ENCODE measurements at regions not wholly inside any gene's neighbourhood (a gene's known extent, or its start where the extent isn't known, plus 50 kb on each side); places are given as distances from the start of the nearest gene placed in this dataset.

DNA sequence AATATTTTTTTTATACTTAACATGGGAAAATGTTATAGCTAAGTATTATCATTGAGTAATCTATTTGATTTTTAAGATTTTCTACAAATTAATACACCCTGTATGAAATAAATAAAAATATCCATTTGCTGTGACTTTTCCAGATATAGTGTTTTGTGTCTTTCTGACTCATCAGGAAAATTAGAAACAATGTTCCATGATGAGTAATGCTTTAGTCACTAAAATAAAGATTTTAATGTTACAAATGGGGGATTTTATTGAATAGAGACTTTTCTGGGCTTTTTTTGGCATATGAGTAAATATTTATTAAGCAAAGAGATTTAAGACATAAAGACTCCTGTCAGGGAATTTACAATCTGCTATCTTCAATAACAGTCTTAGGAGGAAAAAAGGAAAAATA lies 279.2 kb upstream of the NOCT start:
- Mint-ChIP-seq H3K27me3 (ENCODE audit: unreplicated experiment) (no peaks in the 10 kb centered on the region), H3K9me3 (ENCODE audit: unreplicated experiment) (peaks cover 4% of the 10 kb centered on the region), H3K4me1 (ENCODE audit: low read depth, unreplicated experiment) (no peaks in the 10 kb centered on the region), H3K27ac (ENCODE audit: unreplicated experiment) (no peak overlapping the region), H3K4me3 (ENCODE audit: unreplicated experiment) (no peak overlapping the region), H3K36me3 (ENCODE audit: unreplicated experiment) (peaks cover 13% of the 10 kb centered on the region)
- no peak for DNase-seq
- TF ChIP-seq, protein P1, sequence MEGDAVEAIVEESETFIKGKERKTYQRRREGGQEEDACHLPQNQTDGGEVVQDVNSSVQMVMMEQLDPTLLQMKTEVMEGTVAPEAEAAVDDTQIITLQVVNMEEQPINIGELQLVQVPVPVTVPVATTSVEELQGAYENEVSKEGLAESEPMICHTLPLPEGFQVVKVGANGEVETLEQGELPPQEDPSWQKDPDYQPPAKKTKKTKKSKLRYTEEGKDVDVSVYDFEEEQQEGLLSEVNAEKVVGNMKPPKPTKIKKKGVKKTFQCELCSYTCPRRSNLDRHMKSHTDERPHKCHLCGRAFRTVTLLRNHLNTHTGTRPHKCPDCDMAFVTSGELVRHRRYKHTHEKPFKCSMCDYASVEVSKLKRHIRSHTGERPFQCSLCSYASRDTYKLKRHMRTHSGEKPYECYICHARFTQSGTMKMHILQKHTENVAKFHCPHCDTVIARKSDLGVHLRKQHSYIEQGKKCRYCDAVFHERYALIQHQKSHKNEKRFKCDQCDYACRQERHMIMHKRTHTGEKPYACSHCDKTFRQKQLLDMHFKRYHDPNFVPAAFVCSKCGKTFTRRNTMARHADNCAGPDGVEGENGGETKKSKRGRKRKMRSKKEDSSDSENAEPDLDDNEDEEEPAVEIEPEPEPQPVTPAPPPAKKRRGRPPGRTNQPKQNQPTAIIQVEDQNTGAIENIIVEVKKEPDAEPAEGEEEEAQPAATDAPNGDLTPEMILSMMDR (IDR thresholded peaks at IDR 0.05; ENCODE audit: partially characterized antibody, unreplicated experiment) = no peak

GRCh38 chr4:138734746-138735145 lies 280.8 kb upstream of the NOCT start:
- H3K36me3 Mint-ChIP-seq (ENCODE audit: unreplicated experiment) = peaks cover 6% of the 10 kb centered on the region
- no peaks in the 10 kb centered on the region for H3K27me3 Mint-ChIP-seq (ENCODE audit: unreplicated experiment)
- no peak for DNase-seq
- H3K4me3 Mint-ChIP-seq (ENCODE audit: unreplicated experiment) = no peak overlapping the region
- peaks cover 1% of the 10 kb centered on the region for H3K9me3 Mint-ChIP-seq (ENCODE audit: unreplicated experiment)
- TF ChIP-seq, protein P1 (IDR thresholded peaks at IDR 0.05; ENCODE audit: partially characterized antibody, unreplicated experiment) = no peak
- H3K4me1 Mint-ChIP-seq (ENCODE audit: low read depth, unreplicated experiment) = no peaks in the 10 kb centered on the region
- H3K27ac Mint-ChIP-seq (ENCODE audit: unreplicated experiment) = no peak overlapping the region

- H3K27me3 Mint-ChIP-seq (ENCODE audit: unreplicated experiment) = peaks cover 3% of the 10 kb centered on the region
- H3K4me1 Mint-ChIP-seq (ENCODE audit: low read depth, unreplicated experiment) = peaks cover 19% of the 10 kb centered on the region
- no peaks in the 10 kb centered on the region for H3K36me3 Mint-ChIP-seq (ENCODE audit: unreplicated experiment)
- no peaks in the 10 kb centered on the region for H3K9me3 Mint-ChIP-seq (ENCODE audit: unreplicated experiment)
- H3K4me3 Mint-ChIP-seq (ENCODE audit: unreplicated experiment) = no peak overlapping the region
- DNase-seq = no peak
- TF ChIP-seq, protein P1 (IDR thresholded peaks at IDR 0.05; ENCODE audit: partially characterized antibody, unreplicated experiment) = no peak
- peak overlapping the region; percentile 36 for H3K27ac Mint-ChIP-seq (ENCODE audit: unreplicated experiment)
These were observed 287.0 kb upstream of the NOCT start for GRCh38 chr4:138728566-138728965.

- Mint-ChIP-seq H3K27ac (ENCODE audit: unreplicated experiment) (no peak overlapping the region), H3K27me3 (ENCODE audit: unreplicated experiment) (peaks cover 3% of the 10 kb centered on the region), H3K4me3 (ENCODE audit: unreplicated experiment) (no peak overlapping the region), H3K9me3 (ENCODE audit: unreplicated experiment) (no peaks in the 10 kb centered on the region), H3K36me3 (ENCODE audit: unreplicated experiment) (no peaks in the 10 kb centered on the region), H3K4me1 (ENCODE audit: low read depth, unreplicated experiment) (peaks cover 19% of the 10 kb centered on the region)
- TF ChIP-seq, protein P1 (IDR thresholded peaks at IDR 0.05; ENCODE audit: partially characterized antibody, unreplicated experiment) = no peak
- no peak for DNase-seq
These were observed 287.9 kb upstream of the NOCT start for GRCh38 chr4:138727731-138728130.

GRCh38 chr4:138724530-138724929 lies 291.1 kb upstream of the NOCT start:
- peaks cover 27% of the 10 kb centered on the region for H3K4me1 Mint-ChIP-seq (ENCODE audit: low read depth, unreplicated experiment)

More at GRCh38 chr4:138724530-138724929, 291.1 kb upstream of the NOCT start:
- H3K4me3 Mint-ChIP-seq (ENCODE audit: unreplicated experiment) = no peak overlapping the region
- peaks cover 3% of the 10 kb centered on the region for H3K27me3 Mint-ChIP-seq (ENCODE audit: unreplicated experiment)
- no peaks in the 10 kb centered on the region for H3K9me3 Mint-ChIP-seq (ENCODE audit: unreplicated experiment)
- TF ChIP-seq, protein P1 (IDR thresholded peaks at IDR 0.05; ENCODE audit: partially characterized antibody, unreplicated experiment) = no peak
- H3K27ac Mint-ChIP-seq (ENCODE audit: unreplicated experiment) = no peak overlapping the region
- DNase-seq = no peak
- H3K36me3 Mint-ChIP-seq (ENCODE audit: unreplicated experiment) = no peaks in the 10 kb centered on the region
